ENCODE measurements at regions not wholly inside any gene's neighbourhood (a gene's known extent, or its start where the extent isn't known, plus 50 kb on each side); places are given as distances from the start of the nearest gene placed in this dataset.

DNA sequence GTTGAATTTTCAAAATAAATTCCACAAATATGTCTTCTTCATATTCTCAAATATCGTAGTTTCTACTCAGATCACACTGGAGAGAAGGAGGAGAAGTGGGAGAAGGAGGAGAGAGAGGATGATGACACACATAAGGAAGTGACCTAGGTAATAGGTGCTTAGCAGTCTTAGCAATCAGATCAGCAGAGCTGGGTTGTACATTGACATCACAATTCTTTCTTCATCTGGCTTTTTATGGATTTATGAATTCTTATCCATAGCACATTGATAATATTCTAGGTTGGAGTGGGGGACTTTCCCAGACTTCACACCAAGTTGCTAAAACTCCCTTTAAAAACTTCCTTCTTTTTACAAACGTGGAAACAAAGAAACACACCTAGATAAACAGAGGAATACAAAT, 86.9 kb downstream of the FGF9 start:
- DNase-seq (ENCODE audit: low read depth in 3 of 3): no peak

DNA sequence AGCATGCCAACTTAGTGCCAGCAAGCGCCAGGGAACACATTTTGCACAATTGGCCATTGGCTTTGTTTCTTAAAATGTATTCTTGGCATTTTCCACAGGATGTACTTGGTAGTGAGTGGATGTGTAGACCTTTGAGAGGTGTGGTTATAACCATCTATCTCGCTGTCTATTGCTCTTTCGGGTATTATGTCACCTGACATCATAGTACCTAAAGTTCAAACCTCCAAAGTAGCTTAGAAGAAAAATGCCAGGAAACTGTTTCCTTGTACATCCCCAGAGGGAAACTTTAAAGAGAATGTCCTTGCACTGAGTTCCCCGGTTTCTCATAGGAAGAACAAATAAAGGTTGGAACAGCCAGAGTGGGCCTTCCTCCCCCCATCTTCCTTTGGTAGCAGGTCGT, 87.6 kb downstream of the FGF9 start:
- no peak for DNase-seq (ENCODE audit: low read depth in 3 of 3)

DNA sequence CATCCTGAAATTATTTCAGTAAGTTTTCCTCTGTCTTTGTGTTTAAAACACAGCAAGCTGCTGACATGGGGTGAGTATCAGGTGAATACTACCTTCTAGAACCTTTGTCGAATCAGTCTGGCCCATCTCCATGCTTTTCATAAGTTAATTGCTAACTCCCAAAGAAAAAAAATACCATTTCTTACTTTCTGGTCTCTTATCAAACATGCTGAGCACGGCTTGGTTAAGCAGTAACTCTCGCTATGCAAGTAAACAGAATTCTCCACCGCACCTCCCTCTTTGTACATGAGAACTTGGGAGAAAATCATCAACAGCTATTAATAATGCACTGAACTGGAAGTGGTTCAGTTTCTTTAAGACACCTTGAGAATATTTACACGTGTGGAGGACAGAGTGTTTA, 88.6 kb downstream of the FGF9 start:
- no peak for DNase-seq (ENCODE audit: low read depth in 3 of 3)

DNA sequence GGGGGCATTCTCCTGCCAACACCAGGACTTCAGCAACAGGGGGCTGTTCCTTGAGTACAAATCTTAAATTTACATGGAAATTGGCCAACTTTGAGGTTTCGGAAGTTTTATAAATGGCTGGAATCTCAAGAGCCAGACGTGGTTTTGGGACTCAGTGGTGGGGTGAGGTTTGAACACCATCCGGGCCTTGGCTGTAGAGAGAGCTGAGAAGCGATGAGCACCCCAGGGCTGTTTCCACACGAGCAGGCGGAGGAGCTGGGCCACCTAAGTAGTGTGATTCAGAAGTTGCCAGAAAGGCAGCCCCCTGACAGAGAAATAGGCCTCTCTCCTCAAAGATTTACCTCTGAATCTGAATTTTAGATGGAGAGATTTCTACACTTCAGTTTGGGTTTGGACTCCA, 89.0 kb downstream of the FGF9 start:
- DNase-seq (ENCODE audit: low read depth in 3 of 3): no peak

DNA sequence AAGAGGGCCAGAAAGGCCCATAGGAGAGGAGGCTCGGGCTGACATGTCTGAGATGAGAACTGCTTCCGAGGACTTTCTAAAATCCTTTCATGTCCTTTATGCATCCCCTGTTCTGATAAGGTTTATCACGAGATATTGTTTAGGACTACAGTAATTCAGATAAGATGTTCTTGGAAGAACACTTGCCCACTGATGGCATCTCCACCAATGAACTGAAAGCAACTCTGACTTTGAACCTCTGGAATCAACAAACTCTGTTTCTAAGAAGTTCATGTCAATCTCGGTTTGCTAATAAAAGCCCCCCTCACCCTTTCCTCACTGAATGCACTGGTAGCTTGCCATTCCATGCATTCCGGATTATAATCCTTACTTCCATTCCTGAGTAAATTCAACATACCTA, 90.9 kb downstream of the FGF9 start:
- DNase-seq (ENCODE audit: low read depth in 3 of 3): no peak

DNA sequence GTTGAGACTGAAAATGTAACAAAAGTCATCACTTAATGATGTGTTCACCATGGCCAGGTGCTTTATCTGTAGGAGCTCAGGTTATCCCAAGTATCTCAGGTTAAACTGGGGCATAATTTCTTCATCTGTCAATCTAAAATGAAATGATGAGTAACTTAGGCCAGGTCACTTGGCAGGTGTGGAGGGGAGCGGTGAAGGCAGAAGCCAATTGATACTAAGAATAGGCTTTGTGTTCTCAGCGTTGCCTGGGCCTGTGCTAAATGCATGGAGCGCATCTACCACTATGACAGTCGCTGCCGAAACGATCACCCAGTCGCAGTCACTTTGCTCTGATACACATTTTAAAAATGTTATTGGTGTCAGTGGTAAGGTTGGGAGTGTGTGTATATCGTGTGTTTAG, 91.6 kb downstream of the FGF9 start:
- DNase-seq (ENCODE audit: low read depth in 3 of 3): no peak

DNA sequence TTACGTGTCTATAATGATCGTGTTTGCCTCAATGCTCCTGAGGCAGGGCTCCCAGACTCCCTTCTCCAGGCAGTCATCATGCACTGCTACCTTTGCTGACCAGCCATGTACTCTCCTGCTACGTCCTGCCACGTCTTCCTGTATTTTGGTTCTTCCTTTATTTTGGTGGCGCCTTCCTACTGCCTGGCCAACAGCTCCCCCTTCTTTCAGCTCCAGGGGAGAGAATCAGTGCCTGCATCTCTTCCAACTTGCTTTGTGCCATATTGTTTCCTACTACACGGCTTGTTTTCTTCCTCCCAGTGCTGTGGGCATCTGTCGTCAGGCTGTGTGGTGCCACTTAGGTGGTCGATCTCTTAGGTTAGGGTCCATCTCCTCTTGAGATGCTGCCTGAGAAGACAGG, 96.2 kb downstream of the FGF9 start:
- no peak for DNase-seq (ENCODE audit: low read depth in 3 of 3)

DNA sequence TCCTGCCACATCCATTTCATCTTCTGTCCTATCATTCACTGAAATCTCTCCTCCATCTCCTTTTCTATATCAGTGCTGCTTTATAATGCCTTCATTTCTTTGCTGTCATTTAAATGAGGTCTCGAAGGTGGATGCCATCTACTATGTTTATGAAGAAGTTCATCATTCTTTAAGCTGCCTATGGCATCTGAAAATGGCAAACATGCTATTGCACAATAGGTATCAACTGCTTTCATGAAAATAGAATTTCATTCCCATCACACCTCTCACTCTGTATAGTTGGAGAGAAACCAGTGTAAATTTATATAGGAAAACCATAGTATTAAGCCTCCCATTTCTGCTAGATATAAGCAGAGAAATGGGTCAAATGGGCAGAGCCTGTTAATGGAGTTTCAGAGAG, 100.2 kb downstream of the FGF9 start:
- no peak for DNase-seq (ENCODE audit: low read depth in 3 of 3)

DNA sequence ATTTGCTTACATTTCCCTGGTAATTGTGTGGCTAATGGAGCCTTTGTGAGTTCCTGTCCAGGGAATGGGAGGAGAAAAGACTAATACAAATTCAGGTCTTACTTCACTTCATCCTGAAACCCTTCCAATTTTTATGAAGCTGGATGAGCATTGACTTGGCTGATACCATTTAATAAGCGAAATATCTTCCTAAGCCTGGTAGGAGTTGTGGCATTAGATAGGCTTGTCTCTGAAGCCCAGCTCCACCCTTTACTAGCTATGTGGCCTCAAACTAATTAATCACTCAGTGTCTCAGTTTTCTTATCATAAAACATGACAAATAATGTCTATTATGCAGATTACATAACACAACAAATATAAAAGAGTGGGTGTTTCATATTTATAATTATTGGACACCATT, 106.3 kb downstream of the FGF9 start:
- DNase-seq (ENCODE audit: low read depth in 3 of 3): no peak

DNA sequence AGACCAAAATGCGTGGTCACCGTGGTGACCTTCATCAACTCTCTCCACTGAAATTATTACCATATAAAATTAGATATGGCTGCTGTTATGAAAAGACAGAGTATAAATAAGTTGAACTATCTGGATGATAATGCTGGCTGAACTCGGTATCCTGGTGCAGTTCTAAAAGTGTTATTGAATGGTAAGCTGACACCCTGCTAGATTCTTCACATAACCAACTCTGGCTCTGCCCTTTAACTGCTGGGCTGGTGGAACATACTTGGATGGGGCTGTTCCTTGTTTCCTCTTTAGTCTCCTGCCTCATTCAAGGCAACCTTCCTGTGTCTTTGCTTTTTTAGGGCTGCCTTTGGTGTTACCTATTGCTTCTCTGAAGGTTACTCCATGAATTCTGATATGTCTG, 106.9 kb downstream of the FGF9 start:
- DNase-seq (ENCODE audit: low read depth in 3 of 3): no peak

DNA sequence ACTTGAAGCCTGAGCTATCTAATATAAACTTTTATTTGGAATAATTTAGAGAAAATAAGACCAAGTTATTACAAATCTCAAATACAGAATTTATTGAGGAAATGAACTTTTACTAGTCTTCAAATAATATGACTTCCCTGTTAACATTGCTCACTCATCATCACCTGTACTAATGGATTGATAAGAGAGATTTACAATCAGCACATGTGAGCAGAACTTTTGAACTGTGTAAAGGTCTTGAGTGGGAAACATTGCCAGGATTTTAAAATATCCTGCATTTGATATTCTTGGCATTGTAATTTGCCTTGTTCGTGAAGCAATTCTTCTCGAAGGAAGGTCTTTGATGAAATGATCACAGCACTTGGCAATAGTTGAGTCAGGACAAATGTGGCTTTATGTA, 111.9 kb downstream of the FGF9 start:
- DNase-seq (ENCODE audit: low read depth in 3 of 3): no peak

DNA sequence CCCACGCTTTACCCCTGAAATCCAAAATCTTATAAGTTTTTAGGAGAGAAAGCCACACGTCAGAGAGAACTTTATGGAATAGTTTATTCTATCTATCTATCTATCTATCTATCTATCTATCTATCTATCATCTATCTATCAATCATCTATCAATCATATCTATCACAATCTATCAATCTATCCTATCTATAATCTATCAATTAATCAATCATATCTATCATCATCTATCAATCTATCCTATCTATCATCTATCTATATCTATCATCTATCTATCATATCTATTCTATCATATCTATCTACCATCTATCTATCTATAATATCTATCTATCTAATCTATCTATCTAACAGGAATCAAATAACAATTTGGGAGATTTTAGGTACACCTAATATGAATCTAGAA, 115.1 kb downstream of the FGF9 start:
- no peak for DNase-seq (ENCODE audit: low read depth in 3 of 3)

DNA sequence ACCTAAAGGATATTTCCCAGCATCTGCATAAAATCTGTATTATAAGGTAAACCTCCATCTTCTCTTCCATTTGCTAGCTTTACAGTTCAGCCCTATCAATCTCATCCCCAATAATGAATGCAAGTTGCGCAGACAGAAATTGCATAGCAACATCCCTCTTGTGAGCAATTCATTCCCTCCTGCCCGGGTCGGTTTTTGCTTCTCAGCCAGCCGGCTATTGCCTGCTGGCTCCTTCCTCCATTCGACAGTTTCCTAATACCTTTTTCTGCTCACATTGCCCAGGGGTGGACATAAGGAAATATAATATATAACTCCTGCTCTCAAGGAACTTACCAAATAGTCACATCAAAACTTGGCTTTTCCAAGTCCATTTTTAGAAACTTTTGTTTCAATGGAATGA, 125.2 kb downstream of the FGF9 start:
- DNase-seq (ENCODE audit: low read depth in 3 of 3): no peak

DNA sequence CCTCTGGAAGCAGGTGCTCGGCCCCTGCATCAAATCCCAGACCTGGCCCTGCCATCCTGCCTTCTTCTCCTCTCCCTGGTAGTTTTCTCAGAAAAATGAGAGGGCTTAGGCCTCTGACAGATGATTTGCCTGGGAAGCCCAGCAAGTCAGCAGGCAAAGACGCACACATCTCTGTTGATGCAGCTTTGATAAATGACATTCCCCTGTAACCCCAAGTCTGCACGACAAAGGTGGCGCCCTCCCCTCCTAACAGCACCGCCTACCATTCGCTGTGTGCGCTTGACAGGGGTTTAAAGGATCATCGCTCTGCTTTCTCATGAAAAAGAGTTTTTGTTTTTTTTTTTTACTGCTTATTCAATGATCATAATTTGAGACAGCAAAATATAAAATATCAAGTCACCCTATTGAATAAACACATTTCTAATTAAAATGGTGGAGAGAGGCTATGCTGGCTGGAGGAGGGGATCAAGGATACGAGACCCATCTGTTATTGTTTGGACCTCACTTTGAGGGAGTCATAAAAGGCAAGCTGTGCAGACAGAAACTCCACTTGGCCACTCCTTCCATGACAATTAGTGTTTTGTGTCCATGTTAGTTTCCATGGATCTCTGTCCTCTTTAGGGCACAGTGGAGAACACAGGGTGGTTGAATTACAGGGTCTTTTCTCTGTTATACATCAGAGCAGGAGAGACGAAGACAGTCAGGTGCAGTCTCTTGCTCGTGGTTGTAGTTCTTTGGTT, 126.1 kb downstream of the FGF9 start:
- no peak for DNase-seq (ENCODE audit: low read depth in 3 of 3)

DNA sequence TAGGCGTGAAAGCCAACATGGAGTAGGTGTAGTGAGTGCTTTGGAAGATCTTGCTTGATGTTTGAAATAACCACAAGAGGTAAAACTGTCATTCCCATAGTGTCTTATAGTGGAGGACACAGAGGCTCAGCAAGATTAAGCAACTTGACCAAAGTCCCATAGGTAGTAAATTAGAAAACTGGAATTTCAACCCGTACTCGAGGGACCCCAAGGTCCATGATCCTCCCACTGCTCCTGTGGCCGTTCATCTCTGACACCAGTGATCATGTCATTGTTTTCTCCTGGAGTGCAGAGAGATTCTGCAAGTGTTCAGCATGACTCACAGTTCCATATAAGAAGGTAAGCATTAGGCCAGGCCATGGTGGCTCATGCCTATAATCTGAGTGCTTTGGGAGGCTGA, 126.9 kb downstream of the FGF9 start:
- no peak for DNase-seq (ENCODE audit: low read depth in 3 of 3)

DNA sequence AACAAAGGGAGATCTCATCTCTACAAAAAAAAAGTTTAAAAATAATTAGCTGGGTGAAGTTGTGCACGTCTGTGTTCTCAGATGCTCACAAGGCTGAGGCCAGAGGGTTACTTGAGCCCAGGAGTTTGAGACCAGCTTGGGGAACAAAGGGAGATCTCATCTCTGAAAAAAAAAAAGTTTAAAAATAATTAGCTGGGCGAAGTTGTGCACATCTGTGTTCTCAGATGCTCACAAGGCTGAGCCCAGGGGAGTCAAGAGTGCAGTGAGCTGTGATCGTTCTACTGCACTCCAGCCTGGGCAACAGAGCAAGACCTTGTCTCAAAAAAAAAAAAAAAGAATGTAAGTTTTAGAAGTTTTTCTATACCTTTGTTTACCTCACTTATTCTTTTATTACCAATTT, 127.3 kb downstream of the FGF9 start:
- DNase-seq (ENCODE audit: low read depth in 3 of 3): no peak

DNA sequence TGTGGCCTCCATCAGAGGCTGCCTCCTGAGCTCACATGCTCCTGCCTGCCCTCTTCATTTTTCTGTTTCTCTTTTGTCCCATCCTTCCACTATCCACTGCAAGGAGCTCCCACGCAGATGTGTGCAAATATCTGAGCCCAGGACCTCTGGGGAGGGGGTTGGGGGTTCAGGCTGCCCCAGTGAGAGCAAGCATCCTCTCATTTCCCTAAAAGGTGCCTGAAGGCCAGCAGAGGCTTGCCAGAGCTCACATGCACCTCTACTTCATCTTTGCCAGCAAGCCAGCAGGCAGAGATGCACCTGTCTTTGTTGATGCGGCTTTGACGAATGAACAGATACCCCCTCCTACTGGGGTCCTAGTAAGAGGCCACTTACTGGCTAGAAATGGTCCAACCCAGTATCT, 128.8 kb downstream of the FGF9 start:
- no peak for DNase-seq (ENCODE audit: low read depth in 3 of 3)

DNA sequence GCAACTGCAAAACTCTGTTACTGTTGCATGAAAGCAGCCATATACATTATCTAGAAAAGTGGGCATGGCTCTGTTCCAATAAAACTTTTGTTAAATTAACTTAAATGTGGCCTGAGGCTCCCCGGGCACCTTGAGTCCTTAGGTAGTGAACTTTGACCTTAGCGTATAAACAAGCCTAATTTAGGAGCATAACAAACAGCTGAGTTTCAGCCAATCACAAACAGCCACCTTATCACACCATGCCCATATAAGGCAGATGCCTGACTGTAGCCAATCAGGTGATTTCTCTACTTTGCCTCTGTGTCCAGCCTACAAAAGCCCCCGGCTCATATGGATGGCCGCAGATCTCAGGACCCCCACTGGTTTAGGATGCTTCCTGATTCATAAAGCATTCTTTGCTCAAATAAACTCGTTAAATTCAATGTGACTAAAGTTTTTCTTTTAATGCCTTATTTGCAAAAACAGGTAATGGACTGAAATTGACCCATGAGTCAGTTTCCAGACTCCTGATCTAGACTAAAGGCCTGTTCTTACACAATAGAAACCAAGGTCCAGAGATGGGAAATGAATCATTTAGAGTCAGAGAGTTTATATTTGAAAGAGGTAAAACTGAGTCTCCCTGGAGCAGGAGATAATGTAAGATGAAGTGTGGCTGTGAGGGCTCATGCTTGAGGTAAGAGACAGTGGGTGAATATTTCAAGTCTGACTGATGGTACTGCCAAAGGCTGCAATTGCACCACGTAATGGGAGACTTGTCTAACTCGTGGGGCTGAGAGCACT, 130.2 kb downstream of the FGF9 start:
- no peak for DNase-seq (ENCODE audit: low read depth in 3 of 3)

DNA sequence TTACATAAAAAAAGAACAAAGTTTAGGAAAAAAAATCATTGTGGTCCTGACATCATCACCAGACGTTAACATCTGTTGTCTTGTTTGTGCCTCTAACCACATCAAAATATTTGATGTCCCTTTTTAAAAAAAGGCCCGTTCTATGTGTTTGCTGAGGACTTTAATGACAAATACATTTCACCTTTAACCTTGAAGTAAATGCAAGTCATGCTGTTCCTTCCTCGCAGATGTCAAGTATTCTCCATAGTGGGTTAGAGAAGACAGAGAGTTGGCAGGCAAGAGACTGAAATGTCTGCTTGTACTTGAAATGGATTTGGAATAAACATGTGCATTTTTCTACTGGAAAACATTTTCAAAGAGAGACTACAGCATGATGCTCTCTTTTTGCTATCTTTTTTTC, 134.9 kb downstream of the FGF9 start:
- DNase-seq (ENCODE audit: low read depth in 3 of 3): no peak

DNA sequence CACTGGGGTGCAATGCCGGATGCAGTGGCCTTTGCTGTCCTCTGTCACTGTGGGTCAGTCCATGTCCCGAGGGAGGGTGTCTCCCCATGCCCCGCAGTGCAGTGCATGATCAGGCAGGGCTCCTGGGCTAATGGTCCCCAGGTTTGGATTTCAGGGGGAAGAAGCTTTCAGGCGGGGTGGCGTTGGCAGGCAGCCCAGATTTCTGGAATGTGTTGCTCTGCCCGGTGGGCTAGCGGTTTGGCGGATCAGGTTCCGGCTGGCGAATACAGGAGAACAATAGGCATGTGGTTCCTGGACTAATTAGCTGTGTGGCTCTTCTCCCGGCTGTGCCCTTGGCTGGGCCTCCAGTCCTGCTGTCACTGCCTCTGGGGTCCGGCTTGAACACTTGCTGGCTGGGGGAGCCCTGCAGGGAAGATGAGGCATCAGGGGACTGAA, 141.3 kb downstream of the FGF9 start:
- no peak for DNase-seq (ENCODE audit: low read depth in 3 of 3)

DNA sequence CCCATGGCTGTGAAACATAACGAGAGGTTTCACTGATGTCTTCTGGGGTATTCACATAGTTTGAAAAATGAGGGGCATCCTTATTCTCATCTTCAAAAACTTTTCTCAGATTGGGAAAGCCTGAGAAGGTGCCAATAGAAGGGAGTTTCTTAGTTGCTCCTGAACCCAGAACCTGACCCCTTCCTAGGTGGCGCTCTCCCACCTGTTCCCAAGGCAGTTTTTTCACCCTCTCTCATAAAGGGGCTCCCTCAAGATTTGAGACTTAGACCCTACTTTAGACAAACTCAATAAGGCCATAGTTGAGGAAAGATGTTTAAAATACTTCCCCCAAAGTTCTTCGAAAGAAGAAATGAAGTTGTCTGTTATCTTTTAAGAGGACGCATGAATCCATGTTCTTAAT, 142.2 kb downstream of the FGF9 start:
- DNase-seq (ENCODE audit: low read depth in 3 of 3): no peak

DNA sequence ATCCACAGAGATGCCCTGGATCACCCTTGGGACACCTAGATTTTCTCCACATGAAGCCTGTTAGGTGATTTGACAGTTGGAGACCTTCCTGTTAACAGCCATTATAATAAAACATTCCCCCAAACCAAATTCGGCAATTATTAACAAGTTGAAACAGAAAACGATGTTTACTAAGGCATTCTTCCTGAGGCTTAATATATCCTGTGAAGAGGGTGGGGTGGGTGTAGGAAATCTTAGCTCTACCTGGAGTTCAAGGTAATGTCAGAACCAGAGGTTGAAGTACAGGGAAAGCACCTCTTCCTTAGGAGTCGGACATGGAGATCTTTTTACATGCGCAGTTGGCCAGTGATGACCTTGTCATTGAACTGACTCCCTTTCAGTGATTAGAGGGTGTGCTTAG, 143.0 kb downstream of the FGF9 start:
- no peak for DNase-seq (ENCODE audit: low read depth in 3 of 3)

DNA sequence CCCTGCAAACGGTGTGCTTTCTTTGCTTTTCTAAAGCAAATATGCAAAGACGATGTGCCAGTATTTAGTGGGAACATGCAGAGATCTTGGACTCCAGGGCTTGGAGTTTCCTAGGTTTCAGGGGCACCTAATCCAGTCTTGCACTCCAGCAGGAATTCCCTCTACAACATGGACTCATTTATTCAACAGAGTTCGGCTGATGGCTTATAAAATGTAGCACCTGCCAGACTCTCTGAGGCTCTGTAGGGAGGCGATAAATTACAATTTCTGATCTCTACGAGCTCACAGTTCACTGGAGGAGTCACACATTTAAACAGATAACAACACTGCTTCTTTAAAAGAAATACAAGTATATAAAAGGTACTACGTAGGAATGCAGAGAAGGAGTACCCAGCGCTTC, 143.7 kb downstream of the FGF9 start:
- no peak for DNase-seq (ENCODE audit: low read depth in 3 of 3)

DNA sequence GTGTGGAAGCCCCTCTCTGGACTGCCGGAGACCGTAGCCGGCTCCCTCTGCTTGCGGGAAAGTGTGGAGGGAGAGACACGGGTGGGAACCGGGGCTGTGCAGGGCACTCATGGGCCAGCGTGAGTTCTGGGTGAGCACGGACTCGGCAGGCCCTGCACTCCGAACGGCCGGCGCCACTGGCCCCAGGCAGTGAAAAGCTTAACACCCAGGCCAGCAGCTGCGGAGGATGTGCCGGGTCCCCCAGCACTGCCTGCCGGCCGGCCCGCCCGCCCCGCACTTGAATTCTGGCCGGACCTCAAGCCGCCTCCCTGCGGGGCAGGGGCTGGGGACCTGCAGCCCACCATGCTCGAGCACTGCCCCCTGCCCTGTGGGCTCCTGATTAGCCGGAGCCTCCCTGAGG, 147.0 kb downstream of the FGF9 start:
- no peak for DNase-seq (ENCODE audit: low read depth in 3 of 3)

All from stimulated activated CD4-positive, alpha-beta T cell treated with anti-CD3 and anti-CD28 coated beads, TNF-alpha, amount 100 ng/mL, for 48 hours (primary cell).